ENCODE measurements at regions not wholly inside any gene's neighbourhood (a gene's known extent, or its start where the extent isn't known, plus 50 kb on each side); places are given as distances from the start of the nearest gene placed in this dataset.

GRCh38 chr12:61513499-61513898, 746.7 kb upstream of the USP15 start:
- H3K4me3 ChIP-seq (ENCODE audit: low read depth, low read length) = no peak overlapping the region
- no peaks in the 10 kb centered on the region for H3K4me1 ChIP-seq (ENCODE audit: control insufficient read depth, insufficient read depth, low read length)
- no peaks in the 10 kb centered on the region for H3K9me3 ChIP-seq (ENCODE audit: control insufficient read depth, insufficient read depth, low read length)
- H3K27me3 ChIP-seq (ENCODE audit: control insufficient read depth, insufficient read depth, low read length) = no peaks in the 10 kb centered on the region
- H3K27ac ChIP-seq (ENCODE audit: low read depth, low read length) = no peak overlapping the region
- H3K36me3 ChIP-seq (ENCODE audit: control insufficient read depth, insufficient read depth, low read length) = no peaks in the 10 kb centered on the region
- no peak overlapping the region for H3K9ac ChIP-seq (ENCODE audit: low read depth, low read length)

GRCh38 chr12:61514016-61514415, 746.2 kb upstream of the USP15 start:
- H3K36me3 ChIP-seq (ENCODE audit: control insufficient read depth, insufficient read depth, low read length) = no peaks in the 10 kb centered on the region

GRCh38 chr12:61521258-61521657, 738.9 kb upstream of the USP15 start:
- Histone ChIP-seq H3K36me3 (ENCODE audit: control insufficient read depth, insufficient read depth, low read length) (no peaks in the 10 kb centered on the region), H3K4me3 (ENCODE audit: low read depth, low read length) (0 out of 2 replicates have a peak overlapping the region, but pooled peaks have one; percentile 8), H3K9ac (ENCODE audit: low read depth, low read length) (no peak overlapping the region), H3K9me3 (ENCODE audit: control insufficient read depth, insufficient read depth, low read length) (no peaks in the 10 kb centered on the region), H3K4me1 (ENCODE audit: control insufficient read depth, insufficient read depth, low read length) (peaks cover 18% of the 10 kb centered on the region), H3K27me3 (ENCODE audit: control insufficient read depth, insufficient read depth, low read length) (no peaks in the 10 kb centered on the region), H3K27ac (ENCODE audit: low read depth, low read length) (no peak overlapping the region)

More at GRCh38 chr12:61514016-61514415, 746.2 kb upstream of the USP15 start:
- Histone ChIP-seq H3K27ac (ENCODE audit: low read depth, low read length) (no peak overlapping the region), H3K9ac (ENCODE audit: low read depth, low read length) (no peak overlapping the region), H3K9me3 (ENCODE audit: control insufficient read depth, insufficient read depth, low read length) (no peaks in the 10 kb centered on the region), H3K4me1 (ENCODE audit: control insufficient read depth, insufficient read depth, low read length) (no peaks in the 10 kb centered on the region), H3K4me3 (ENCODE audit: low read depth, low read length) (no peak overlapping the region), H3K27me3 (ENCODE audit: control insufficient read depth, insufficient read depth, low read length) (no peaks in the 10 kb centered on the region)

- H3K4me1 ChIP-seq (ENCODE audit: control insufficient read depth, insufficient read depth, low read length) = peaks cover 18% of the 10 kb centered on the region
- no peaks in the 10 kb centered on the region for H3K9me3 ChIP-seq (ENCODE audit: control insufficient read depth, insufficient read depth, low read length)
- H3K27ac ChIP-seq (ENCODE audit: low read depth, low read length) = no peak overlapping the region
- no peak overlapping the region for H3K4me3 ChIP-seq (ENCODE audit: low read depth, low read length)
- H3K36me3 ChIP-seq (ENCODE audit: control insufficient read depth, insufficient read depth, low read length) = no peaks in the 10 kb centered on the region
- no peak overlapping the region for H3K9ac ChIP-seq (ENCODE audit: low read depth, low read length)
- H3K27me3 ChIP-seq (ENCODE audit: control insufficient read depth, insufficient read depth, low read length) = no peaks in the 10 kb centered on the region
Measured at GRCh38 chr12:61523276-61523992, 736.8 kb upstream of the USP15 start.

- Histone ChIP-seq H3K9ac (ENCODE audit: low read depth, low read length) (no peak overlapping the region), H3K27ac (ENCODE audit: low read depth, low read length) (no peak overlapping the region)
Measured at GRCh38 chr12:61524851-61525250, 735.4 kb upstream of the USP15 start.

GRCh38 chr12:61525331-61525730, 734.9 kb upstream of the USP15 start:
- Histone ChIP-seq H3K27me3 (ENCODE audit: control insufficient read depth, insufficient read depth, low read length) (no peaks in the 10 kb centered on the region), H3K27ac (ENCODE audit: low read depth, low read length) (no peak overlapping the region), H3K9ac (ENCODE audit: low read depth, low read length) (no peak overlapping the region), H3K4me1 (ENCODE audit: control insufficient read depth, insufficient read depth, low read length) (peaks cover 16% of the 10 kb centered on the region), H3K9me3 (ENCODE audit: control insufficient read depth, insufficient read depth, low read length) (no peaks in the 10 kb centered on the region), H3K36me3 (ENCODE audit: control insufficient read depth, insufficient read depth, low read length) (no peaks in the 10 kb centered on the region), H3K4me3 (ENCODE audit: low read depth, low read length) (no peak overlapping the region)

More at GRCh38 chr12:61524851-61525250, 735.4 kb upstream of the USP15 start:
- H3K4me3 ChIP-seq (ENCODE audit: low read depth, low read length) = no peak overlapping the region
- no peaks in the 10 kb centered on the region for H3K9me3 ChIP-seq (ENCODE audit: control insufficient read depth, insufficient read depth, low read length)
- H3K27me3 ChIP-seq (ENCODE audit: control insufficient read depth, insufficient read depth, low read length) = no peaks in the 10 kb centered on the region
- no peaks in the 10 kb centered on the region for H3K36me3 ChIP-seq (ENCODE audit: control insufficient read depth, insufficient read depth, low read length)
- H3K4me1 ChIP-seq (ENCODE audit: control insufficient read depth, insufficient read depth, low read length) = peaks cover 18% of the 10 kb centered on the region

- no peak overlapping the region for H3K27ac ChIP-seq (ENCODE audit: low read depth, low read length)
- no peaks in the 10 kb centered on the region for H3K36me3 ChIP-seq (ENCODE audit: control insufficient read depth, insufficient read depth, low read length)
Measured at GRCh38 chr12:61530456-61530855, 729.7 kb upstream of the USP15 start.

GRCh38 chr12:61531195-61531594, 729.0 kb upstream of the USP15 start:
- Histone ChIP-seq H3K9ac (ENCODE audit: low read depth, low read length) (no peak overlapping the region), H3K9me3 (ENCODE audit: control insufficient read depth, insufficient read depth, low read length) (no peaks in the 10 kb centered on the region), H3K4me1 (ENCODE audit: control insufficient read depth, insufficient read depth, low read length) (no peaks in the 10 kb centered on the region)

More at GRCh38 chr12:61530456-61530855, 729.7 kb upstream of the USP15 start:
- Histone ChIP-seq H3K9ac (ENCODE audit: low read depth, low read length) (no peak overlapping the region), H3K4me3 (ENCODE audit: low read depth, low read length) (no peak overlapping the region), H3K27me3 (ENCODE audit: control insufficient read depth, insufficient read depth, low read length) (no peaks in the 10 kb centered on the region), H3K4me1 (ENCODE audit: control insufficient read depth, insufficient read depth, low read length) (no peaks in the 10 kb centered on the region), H3K9me3 (ENCODE audit: control insufficient read depth, insufficient read depth, low read length) (no peaks in the 10 kb centered on the region)

GRCh38 chr12:61536117-61536516, 724.1 kb upstream of the USP15 start:
- H3K9ac ChIP-seq (ENCODE audit: low read depth, low read length) = no peak overlapping the region
- H3K4me1 ChIP-seq (ENCODE audit: control insufficient read depth, insufficient read depth, low read length) = no peaks in the 10 kb centered on the region
- H3K27ac ChIP-seq (ENCODE audit: low read depth, low read length) = no peak overlapping the region
- no peaks in the 10 kb centered on the region for H3K9me3 ChIP-seq (ENCODE audit: control insufficient read depth, insufficient read depth, low read length)
- H3K4me3 ChIP-seq (ENCODE audit: low read depth, low read length) = no peak overlapping the region
- H3K27me3 ChIP-seq (ENCODE audit: control insufficient read depth, insufficient read depth, low read length) = no peaks in the 10 kb centered on the region
- H3K36me3 ChIP-seq (ENCODE audit: control insufficient read depth, insufficient read depth, low read length) = no peaks in the 10 kb centered on the region

More at GRCh38 chr12:61531195-61531594, 729.0 kb upstream of the USP15 start:
- Histone ChIP-seq H3K27ac (ENCODE audit: low read depth, low read length) (no peak overlapping the region), H3K36me3 (ENCODE audit: control insufficient read depth, insufficient read depth, low read length) (no peaks in the 10 kb centered on the region), H3K4me3 (ENCODE audit: low read depth, low read length) (no peak overlapping the region), H3K27me3 (ENCODE audit: control insufficient read depth, insufficient read depth, low read length) (no peaks in the 10 kb centered on the region)

- Histone ChIP-seq H3K36me3 (ENCODE audit: control insufficient read depth, insufficient read depth, low read length) (no peaks in the 10 kb centered on the region), H3K9ac (ENCODE audit: low read depth, low read length) (no peak overlapping the region), H3K27me3 (ENCODE audit: control insufficient read depth, insufficient read depth, low read length) (no peaks in the 10 kb centered on the region), H3K4me1 (ENCODE audit: control insufficient read depth, insufficient read depth, low read length) (no peaks in the 10 kb centered on the region), H3K9me3 (ENCODE audit: control insufficient read depth, insufficient read depth, low read length) (no peaks in the 10 kb centered on the region), H3K27ac (ENCODE audit: low read depth, low read length) (no peak overlapping the region), H3K4me3 (ENCODE audit: low read depth, low read length) (no peak overlapping the region)
Measured at GRCh38 chr12:61536525-61536924, 723.7 kb upstream of the USP15 start.

- no peaks in the 10 kb centered on the region for H3K9me3 ChIP-seq (ENCODE audit: control insufficient read depth, insufficient read depth, low read length)
- no peaks in the 10 kb centered on the region for H3K4me1 ChIP-seq (ENCODE audit: control insufficient read depth, insufficient read depth, low read length)
- H3K36me3 ChIP-seq (ENCODE audit: control insufficient read depth, insufficient read depth, low read length) = no peaks in the 10 kb centered on the region
- no peak overlapping the region for H3K9ac ChIP-seq (ENCODE audit: low read depth, low read length)
- no peak overlapping the region for H3K4me3 ChIP-seq (ENCODE audit: low read depth, low read length)
- no peaks in the 10 kb centered on the region for H3K27me3 ChIP-seq (ENCODE audit: control insufficient read depth, insufficient read depth, low read length)
- no peak overlapping the region for H3K27ac ChIP-seq (ENCODE audit: low read depth, low read length)
Measured at GRCh38 chr12:61538951-61539350, 721.3 kb upstream of the USP15 start.
